HG03060 (cell line): ENCODE measurements at regions not wholly inside any gene's neighbourhood (a gene's known extent, or its start where the extent isn't known, plus 50 kb on each side); places are given as distances from the start of the nearest gene placed in this dataset.

Experiments
- ATAC-seq: cut with Tn5 transposase; IDR thresholded peaks from one replicate; pipeline ENCODE4 v1.9.1; 2021; ENCODE audit warnings: low read depth, moderate number of reproducible peaks; ENCODE audit not compliant: unreplicated experiment

GRCh38 chr4:107122736-107123135 is 86.6 kb upstream of the DKK2 start:
- ATAC-seq, result no peak

DNA sequence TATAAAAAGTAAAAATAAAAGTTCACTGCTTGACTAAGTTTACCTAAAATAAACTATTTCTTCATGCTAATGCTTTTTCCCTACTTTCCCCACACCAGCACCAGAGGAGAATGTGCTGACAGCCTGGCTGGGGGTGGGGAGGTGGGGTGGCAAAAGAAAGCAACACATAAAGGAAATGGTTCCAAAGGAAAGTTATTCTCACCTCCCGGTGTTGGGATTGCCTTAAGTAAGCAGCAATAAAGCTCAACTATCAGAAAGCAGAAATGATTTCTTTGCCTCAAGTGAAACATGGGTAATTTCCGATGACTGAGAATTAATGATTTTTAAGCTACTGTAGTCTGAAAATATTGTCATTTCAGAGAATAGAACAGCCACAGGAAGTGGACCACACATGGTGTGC is 84.5 kb upstream of the DKK2 start:
- no peak for ATAC-seq

GRCh38 chr4:107117726-107118125 is 81.6 kb upstream of the DKK2 start:
- no peak for ATAC-seq

GRCh38 chr4:107115185-107115847 is 79.2 kb upstream of the DKK2 start:
- no peak for ATAC-seq

DNA sequence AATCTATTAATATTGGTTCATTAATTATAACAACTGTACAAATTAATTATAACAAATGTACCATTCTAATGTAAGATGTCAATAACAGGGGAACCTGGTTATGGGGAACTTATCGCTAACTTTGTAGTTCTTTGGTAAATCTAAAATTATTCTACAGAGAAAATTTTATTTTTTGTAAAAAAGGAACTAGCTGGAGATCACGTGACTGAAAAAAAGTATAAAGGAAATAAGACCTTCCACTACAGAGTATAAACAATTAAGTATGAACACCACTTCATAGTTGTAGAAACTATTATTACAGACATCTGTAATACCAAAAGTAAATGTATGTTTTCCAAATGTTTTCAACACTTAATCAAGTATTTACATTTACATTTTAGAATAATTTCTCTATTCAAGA is 77.9 kb upstream of the DKK2 start:
- no peak for ATAC-seq

DNA sequence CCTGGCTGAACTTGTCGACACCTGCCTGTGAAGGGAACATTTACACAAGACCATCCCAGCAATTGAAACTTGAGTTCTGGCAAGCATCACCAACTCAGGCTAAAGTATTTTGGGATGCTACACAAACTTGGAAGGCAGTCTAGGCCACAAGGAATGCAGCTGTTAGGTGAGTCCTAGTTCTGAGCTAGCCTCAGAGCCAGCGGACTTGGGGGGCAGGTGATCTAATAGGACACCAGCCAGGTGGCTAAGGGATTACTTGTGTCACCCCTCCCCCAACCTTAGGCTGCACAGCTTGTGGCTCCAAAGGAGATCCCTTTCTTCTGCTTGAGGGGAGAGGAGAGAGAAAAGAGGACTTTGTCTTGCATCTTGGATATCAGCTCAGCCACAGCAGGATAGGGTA is 62.3 kb upstream of the DKK2 start:
- ATAC-seq, result no peak

GRCh38 chr4:107094976-107095375 is 58.9 kb upstream of the DKK2 start:
- ATAC-seq, result no peak

GRCh38 chr4:107094332-107094731 is 58.2 kb upstream of the DKK2 start:
- ATAC-seq, result peak; percentile 67
